Stimulated activated CD4-positive, alpha-beta T cell treated with anti-CD3 and anti-CD28 coated beads, Interleukin-1b, Interleukin-23, amount 100 ng/mL, for 24 hours (primary cell): ENCODE measurements at regions not wholly inside any gene's neighbourhood (a gene's known extent, or its start where the extent isn't known, plus 50 kb on each side); places are given as distances from the start of the nearest gene placed in this dataset.

ENCODE experiments used
- DNase-seq, 4 experiments: peaks; one replicate each; pipeline ENCODE4 v3.0.0-alpha.2; 2020; ENCODE audit warnings: low read depth in 4 of 4, low spot score in 1 of 4

- no peak for DNase-seq
Observed at GRCh38 chr20:19923762-19924161, 93.4 kb upstream of the NAA20 start.

GRCh38 chr20:19924255-19924654 is 92.9 kb upstream of the NAA20 start:
- DNase-seq, result no peak

- no peak for DNase-seq
Observed at GRCh38 chr20:19926591-19926990, 90.6 kb upstream of the NAA20 start.

- DNase-seq, result no peak
Observed at GRCh38 chr20:19928328-19929011, 88.7 kb upstream of the NAA20 start.

GRCh38 chr20:19929012-19929360 is 88.2 kb upstream of the NAA20 start:
- DNase-seq, result no peak

- DNase-seq, result no peak
Observed at GRCh38 chr20:19929481-19930145, 87.5 kb upstream of the NAA20 start.

GRCh38 chr20:19930426-19930825 is 86.7 kb upstream of the NAA20 start:
- no peak for DNase-seq

- DNase-seq, result no peak
Observed at GRCh38 chr20:19932170-19932667, 84.9 kb upstream of the NAA20 start.

- DNase-seq, result no peak
Observed at GRCh38 chr20:19934792-19935491, 82.2 kb upstream of the NAA20 start.

GRCh38 chr20:19935842-19936241 is 81.3 kb upstream of the NAA20 start:
- no peak for DNase-seq

- no peak for DNase-seq
Observed at GRCh38 chr20:19936466-19937200, 80.5 kb upstream of the NAA20 start.

GRCh38 chr20:19937218-19937617 is 79.9 kb upstream of the NAA20 start:
- no peak for DNase-seq

- no peak for DNase-seq
Observed at GRCh38 chr20:19937651-19938420, 79.3 kb upstream of the NAA20 start.

- no peak for DNase-seq
Observed at GRCh38 chr20:19938421-19939090, 78.6 kb upstream of the NAA20 start.

GRCh38 chr20:19940988-19941460 is 76.1 kb upstream of the NAA20 start:
- no peak for DNase-seq

GRCh38 chr20:19942611-19943010 is 74.6 kb upstream of the NAA20 start:
- no peak for DNase-seq

GRCh38 chr20:19943061-19943521 is 74.1 kb upstream of the NAA20 start:
- no peak for DNase-seq

GRCh38 chr20:19944772-19945459 is 72.2 kb upstream of the NAA20 start:
- no peak for DNase-seq
